Activated CD8-positive, alpha-beta memory T cell treated with anti-CD3 and anti-CD28 coated beads, Interleukin-2, amount 50 U/mL, for 24 hours (primary cell): ENCODE measurements at regions not wholly inside any gene's neighbourhood (a gene's known extent, or its start where the extent isn't known, plus 50 kb on each side); places are given as distances from the start of the nearest gene placed in this dataset.

ENCODE experiments used
- DNase-seq: peaks from one replicate; pipeline ENCODE4 v3.0.0-alpha.2; 2020; ENCODE audit errors: extremely low read depth

GRCh38 chr15:69656271-69657030 is 203.8 kb downstream of the RPLP1 start:
- DNase-seq: no peak

GRCh38 chr15:69657626-69658025 is 205.0 kb downstream of the RPLP1 start:
- no peak for DNase-seq

GRCh38 chr15:69658411-69658945 is 205.9 kb downstream of the RPLP1 start:
- no peak for DNase-seq

GRCh38 chr15:69659454-69660050 is 206.9 kb downstream of the RPLP1 start:
- DNase-seq: no peak

- DNase-seq: no peak
Measured at GRCh38 chr15:69660114-69660513, 207.5 kb downstream of the RPLP1 start.

GRCh38 chr15:69660658-69661405 is 208.2 kb downstream of the RPLP1 start:
- DNase-seq: no peak

GRCh38 chr15:69661446-69661845 is 208.8 kb downstream of the RPLP1 start:
- DNase-seq: no peak

- DNase-seq: no peak
Measured at GRCh38 chr15:69661871-69662644, 209.4 kb downstream of the RPLP1 start.

GRCh38 chr15:69662645-69663000 is 210.0 kb downstream of the RPLP1 start:
- DNase-seq: no peak

- DNase-seq: no peak
Measured at GRCh38 chr15:69663441-69663840, 210.8 kb downstream of the RPLP1 start.

GRCh38 chr15:69663982-69664381 is 211.4 kb downstream of the RPLP1 start:
- no peak for DNase-seq

GRCh38 chr15:69664572-69665571 is 212.3 kb downstream of the RPLP1 start:
- DNase-seq: no peak

- DNase-seq: no peak
Measured at GRCh38 chr15:69665641-69666111, 213.1 kb downstream of the RPLP1 start.

GRCh38 chr15:69666441-69666882 is 213.8 kb downstream of the RPLP1 start:
- DNase-seq: no peak

- no peak for DNase-seq
Measured at GRCh38 chr15:69666921-69667811, 214.5 kb downstream of the RPLP1 start.

GRCh38 chr15:69668039-69668705 is 215.6 kb downstream of the RPLP1 start:
- no peak for DNase-seq

- DNase-seq: no peak
Measured at GRCh38 chr15:69668963-69669362, 216.3 kb downstream of the RPLP1 start.

GRCh38 chr15:69669446-69669845 is 216.8 kb downstream of the RPLP1 start:
- DNase-seq: no peak
